ENCODE measurements at regions not wholly inside any gene's neighbourhood (a gene's known extent, or its start where the extent isn't known, plus 50 kb on each side); places are given as distances from the start of the nearest gene placed in this dataset.

GRCh38 chr1:79912813-79913212 is 906.3 kb upstream of the ADGRL4 start:
- Histone ChIP-seq H3K27me3 (ENCODE audit: control insufficient read depth in 3 of 3, insufficient read depth in 3 of 3, low read length in 2 of 3) (no peaks in the 10 kb centered on the region), H3K27ac (ENCODE audit: low read depth in 1 of 2, low read length in 1 of 2) (no peak overlapping the region), H3K36me3 (ENCODE audit: control insufficient read depth in 4 of 4, insufficient read depth in 4 of 4, low read length in 4 of 4) (no peaks in the 10 kb centered on the region), H3K4me1 (ENCODE audit: control insufficient read depth in 5 of 5, insufficient read depth in 5 of 5, low read length in 5 of 5) (peaks cover 0 to 13% (median 0%) of the 10 kb centered on the region in 5 donors), H3K4me3 (no peak overlapping the region), H3K9me3 (ENCODE audit: control insufficient read depth in 4 of 4, insufficient read depth in 3 of 4, low read length in 3 of 4) (no peaks in the 10 kb centered on the region), H3K9ac (ENCODE audit: insufficient read depth in 1 of 2, low read length in 2 of 2) (no peak overlapping the region)
- no peak for TF ChIP-seq CTCF (IDR thresholded peaks at IDR 0.05; ENCODE audit: control extremely low read depth, extremely low read depth)
- WGBS, 2 donors = 37 to 56% methylated on average over 4 of the region's 4 CpGs
- DNase-seq = no peak
- ATAC-seq (ENCODE audit: insufficient read depth, low FRiP score) = no peak

GRCh38 chr1:79903321-79903720 is 896.8 kb upstream of the ADGRL4 start:
- no peaks in the 10 kb centered on the region for H3K9me3 ChIP-seq (ENCODE audit: control insufficient read depth in 4 of 4, insufficient read depth in 3 of 4, low read length in 3 of 4)
- WGBS, 2 donors = 76 to 77% methylated on average over 3 of the region's 3 CpGs
- no peak overlapping the region for H3K4me3 ChIP-seq
- TF ChIP-seq CTCF (IDR thresholded peaks at IDR 0.05; ENCODE audit: control extremely low read depth, extremely low read depth) = no peak
- H3K4me1 ChIP-seq (ENCODE audit: control insufficient read depth in 5 of 5, insufficient read depth in 5 of 5, low read length in 5 of 5) = no peaks in the 10 kb centered on the region
- no peak overlapping the region for H3K9ac ChIP-seq (ENCODE audit: insufficient read depth in 1 of 2, low read length in 2 of 2)
- no peak for DNase-seq
- no peak overlapping the region for H3K27ac ChIP-seq (ENCODE audit: low read depth in 1 of 2, low read length in 1 of 2)
- ATAC-seq (ENCODE audit: insufficient read depth, low FRiP score) = no peak
- no peaks in the 10 kb centered on the region for H3K36me3 ChIP-seq (ENCODE audit: control insufficient read depth in 4 of 4, insufficient read depth in 4 of 4, low read length in 4 of 4)
- no peaks in the 10 kb centered on the region for H3K27me3 ChIP-seq (ENCODE audit: control insufficient read depth in 3 of 3, insufficient read depth in 3 of 3, low read length in 2 of 3)

GRCh38 chr1:79902418-79902817 is 895.9 kb upstream of the ADGRL4 start:
- H3K9me3 ChIP-seq (ENCODE audit: control insufficient read depth in 4 of 4, insufficient read depth in 3 of 4, low read length in 3 of 4) = no peaks in the 10 kb centered on the region
- TF ChIP-seq CTCF (IDR thresholded peaks at IDR 0.05; ENCODE audit: control extremely low read depth, extremely low read depth) = no peak
- H3K36me3 ChIP-seq (ENCODE audit: control insufficient read depth in 4 of 4, insufficient read depth in 4 of 4, low read length in 4 of 4) = no peaks in the 10 kb centered on the region
- H3K27me3 ChIP-seq (ENCODE audit: control insufficient read depth in 3 of 3, insufficient read depth in 3 of 3, low read length in 2 of 3) = no peaks in the 10 kb centered on the region
- ATAC-seq (ENCODE audit: insufficient read depth, low FRiP score) (no peak), DNase-seq (no peak)
- no peak overlapping the region for H3K4me3 ChIP-seq
- WGBS, 2 donors = 87% methylated on average over 4 of the region's 4 CpGs
- H3K4me1 ChIP-seq (ENCODE audit: control insufficient read depth in 5 of 5, insufficient read depth in 5 of 5, low read length in 5 of 5) = no peaks in the 10 kb centered on the region
- no peak overlapping the region for H3K27ac ChIP-seq (ENCODE audit: low read depth in 1 of 2, low read length in 1 of 2)
- no peak overlapping the region for H3K9ac ChIP-seq (ENCODE audit: insufficient read depth in 1 of 2, low read length in 2 of 2)

- H3K27ac ChIP-seq (ENCODE audit: low read depth in 1 of 2, low read length in 1 of 2) = no peak overlapping the region
- no peak overlapping the region for H3K4me3 ChIP-seq
- H3K27me3 ChIP-seq (ENCODE audit: control insufficient read depth in 3 of 3, insufficient read depth in 3 of 3, low read length in 2 of 3) = no peaks in the 10 kb centered on the region
- 82% methylated on average over 4 of the region's 4 CpGs for WGBS, 2 donors
- ATAC-seq (ENCODE audit: insufficient read depth, low FRiP score) = no peak
- TF ChIP-seq CTCF (IDR thresholded peaks at IDR 0.05; ENCODE audit: control extremely low read depth, extremely low read depth) = no peak
- H3K9me3 ChIP-seq (ENCODE audit: control insufficient read depth in 4 of 4, insufficient read depth in 3 of 4, low read length in 3 of 4) = no peaks in the 10 kb centered on the region
- H3K36me3 ChIP-seq (ENCODE audit: control insufficient read depth in 4 of 4, insufficient read depth in 4 of 4, low read length in 4 of 4) = no peaks in the 10 kb centered on the region
- no peaks in the 10 kb centered on the region for H3K4me1 ChIP-seq (ENCODE audit: control insufficient read depth in 5 of 5, insufficient read depth in 5 of 5, low read length in 5 of 5)
- no peak overlapping the region for H3K9ac ChIP-seq (ENCODE audit: insufficient read depth in 1 of 2, low read length in 2 of 2)
- DNase-seq = no peak
These were observed 893.4 kb upstream of the ADGRL4 start for GRCh38 chr1:79899914-79900313.

All from lung (tissue), 11 donors.